ENCODE measurements at regions not wholly inside any gene's neighbourhood (a gene's known extent, or its start where the extent isn't known, plus 50 kb on each side); places are given as distances from the start of the nearest gene placed in this dataset.

DNA sequence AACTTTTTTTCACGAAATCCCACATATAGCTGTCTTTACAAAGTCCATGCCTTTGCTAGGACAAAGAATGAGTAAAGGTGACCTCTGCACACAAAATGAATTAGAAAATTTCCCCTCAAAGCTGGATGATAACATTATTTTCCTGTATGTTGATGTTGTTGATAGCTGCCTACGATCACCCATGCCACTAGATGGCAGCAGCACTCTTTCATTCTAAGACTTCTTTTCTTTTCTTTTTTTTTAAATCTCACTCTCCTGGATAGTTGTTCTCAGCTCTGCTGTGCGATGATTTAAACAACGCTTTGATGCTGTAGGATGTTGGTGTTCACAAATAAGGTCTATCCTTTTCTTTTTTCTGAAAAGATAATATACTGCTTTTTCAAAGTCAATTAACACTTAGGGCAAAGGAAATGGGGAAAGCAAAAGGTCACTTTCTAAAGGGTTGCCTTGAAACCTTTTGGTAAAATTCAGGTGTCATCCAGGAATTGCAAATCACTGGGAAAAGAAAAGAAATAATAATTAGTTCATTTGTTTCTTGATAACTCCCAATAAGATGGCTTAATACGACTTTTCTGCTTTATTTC lies 266.8 kb downstream of the C4orf33 start:
- no peaks in the 10 kb centered on the region for H3K27me3 Mint-ChIP-seq (ENCODE audit: insufficient read depth, unreplicated experiment)
- no TSS peak for BruUV-seq (replicated peaks)
- peaks cover 3% of the 10 kb centered on the region for H3K4me1 Mint-ChIP-seq (ENCODE audit: low read depth, unreplicated experiment)
- Histone ChIP-seq H3K9me3 (no peaks in the 10 kb centered on the region), H3K27me3 (replicated peaks; ENCODE audit: control insufficient read depth, insufficient read depth, low read length) (peaks cover 1% of the 10 kb centered on the region; the same call in 1 of the 2 replicates), H3K4me1 (no peaks in the 10 kb centered on the region), H3K4me3 (ENCODE audit: low read depth, low read length) (no peak overlapping the region), H3K36me3 (ENCODE audit: control insufficient read depth, insufficient read depth, low read length) (no peaks in the 10 kb centered on the region)
- CTCF ChIA-PET: interaction anchor here (0.8 to 2.0 kb wide), 3 partner anchors 10 to 568 kb away, joined by 3 to 14 read pairs (median 3); no protein-coding TSS in a partner anchor
- TF ChIP-seq, protein P1, sequence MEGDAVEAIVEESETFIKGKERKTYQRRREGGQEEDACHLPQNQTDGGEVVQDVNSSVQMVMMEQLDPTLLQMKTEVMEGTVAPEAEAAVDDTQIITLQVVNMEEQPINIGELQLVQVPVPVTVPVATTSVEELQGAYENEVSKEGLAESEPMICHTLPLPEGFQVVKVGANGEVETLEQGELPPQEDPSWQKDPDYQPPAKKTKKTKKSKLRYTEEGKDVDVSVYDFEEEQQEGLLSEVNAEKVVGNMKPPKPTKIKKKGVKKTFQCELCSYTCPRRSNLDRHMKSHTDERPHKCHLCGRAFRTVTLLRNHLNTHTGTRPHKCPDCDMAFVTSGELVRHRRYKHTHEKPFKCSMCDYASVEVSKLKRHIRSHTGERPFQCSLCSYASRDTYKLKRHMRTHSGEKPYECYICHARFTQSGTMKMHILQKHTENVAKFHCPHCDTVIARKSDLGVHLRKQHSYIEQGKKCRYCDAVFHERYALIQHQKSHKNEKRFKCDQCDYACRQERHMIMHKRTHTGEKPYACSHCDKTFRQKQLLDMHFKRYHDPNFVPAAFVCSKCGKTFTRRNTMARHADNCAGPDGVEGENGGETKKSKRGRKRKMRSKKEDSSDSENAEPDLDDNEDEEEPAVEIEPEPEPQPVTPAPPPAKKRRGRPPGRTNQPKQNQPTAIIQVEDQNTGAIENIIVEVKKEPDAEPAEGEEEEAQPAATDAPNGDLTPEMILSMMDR (IDR thresholded peaks at IDR 0.05; ENCODE audit: insufficient read depth in 1 of 2, low read depth in 1 of 2, low read length in 1 of 2, severe bottlenecking in 1 of 2, unreplicated experiment in 1 of 2): peak; percentile 70 to 75
- no peak overlapping the region for H3K4me3 Mint-ChIP-seq (ENCODE audit: unreplicated experiment)
- intact Hi-C loops (cut with micrococcal nuclease; ENCODE audit: unreplicated experiment): loop anchor here (1.0 to 10.0 kb wide), 4 partner anchors 162 to 1446 kb away; no protein-coding TSS in a partner anchor
- no peak overlapping the region for H3K27ac Mint-ChIP-seq (ENCODE audit: unreplicated experiment)
- POLR2A ChIA-PET: no interaction called here
- DNase-seq: peak; percentile 46 to 61
- H3K9me3 Mint-ChIP-seq (ENCODE audit: unreplicated experiment): no peaks in the 10 kb centered on the region
- H3K36me3 Mint-ChIP-seq (ENCODE audit: insufficient read depth, unreplicated experiment): no peaks in the 10 kb centered on the region

DNA sequence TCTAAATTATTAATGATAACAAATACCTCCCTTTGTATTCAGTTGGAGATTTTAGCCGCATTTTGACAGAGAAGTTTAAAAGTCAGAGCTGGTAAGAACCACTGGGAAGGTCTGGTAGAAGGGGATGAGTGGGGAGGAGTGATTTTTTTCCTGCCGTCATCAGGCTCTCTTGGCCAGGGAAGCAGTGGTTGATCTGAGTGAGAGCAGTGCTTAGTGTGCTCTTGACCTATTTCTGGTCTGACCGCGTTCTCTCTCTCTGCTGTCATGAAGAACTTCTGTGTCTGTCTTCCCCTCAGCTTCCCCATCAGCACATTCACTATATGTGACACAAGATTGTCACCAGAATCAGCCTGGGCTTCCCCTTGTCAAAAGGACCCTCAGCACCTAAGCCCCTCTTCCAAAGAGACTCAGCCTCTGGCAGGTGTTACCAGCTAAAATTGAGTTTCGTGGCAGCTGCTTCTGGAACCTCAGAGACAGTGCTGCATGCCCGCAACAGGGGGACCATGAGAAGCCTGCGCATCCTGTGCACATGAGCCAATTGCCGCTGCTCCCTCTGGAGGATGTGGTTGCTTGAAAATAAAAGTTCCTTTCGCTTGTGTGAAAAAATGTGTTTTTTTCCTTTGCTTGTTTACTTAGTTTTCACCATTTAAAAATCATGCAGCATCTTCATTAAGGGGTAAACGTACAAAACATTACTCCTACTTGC lies 268.9 kb downstream of the C4orf33 start:
- H3K9me3 ChIP-seq: no peaks in the 10 kb centered on the region
- H3K9me3 Mint-ChIP-seq (ENCODE audit: unreplicated experiment): no peaks in the 10 kb centered on the region
- H3K4me1 ChIP-seq: no peaks in the 10 kb centered on the region
- H3K27me3 ChIP-seq (replicated peaks; ENCODE audit: control insufficient read depth, insufficient read depth, low read length): peaks cover 1% of the 10 kb centered on the region; the same call in 1 of the 2 replicates
- TF ChIP-seq, protein P1 (IDR thresholded peaks at IDR 0.05; ENCODE audit: insufficient read depth in 1 of 2, low read depth in 1 of 2, low read length in 1 of 2, severe bottlenecking in 1 of 2, unreplicated experiment in 1 of 2): no peak
- no peaks in the 10 kb centered on the region for H3K36me3 ChIP-seq (ENCODE audit: control insufficient read depth, insufficient read depth, low read length)
- no peak overlapping the region for H3K27ac Mint-ChIP-seq (ENCODE audit: unreplicated experiment)
- no peaks in the 10 kb centered on the region for H3K36me3 Mint-ChIP-seq (ENCODE audit: insufficient read depth, unreplicated experiment)
- no TSS peak for BruUV-seq (replicated peaks)
- H3K4me1 Mint-ChIP-seq (ENCODE audit: low read depth, unreplicated experiment): peaks cover 9% of the 10 kb centered on the region
- no peak overlapping the region for H3K4me3 ChIP-seq (ENCODE audit: low read depth, low read length)
- no peak for DNase-seq
- no peak overlapping the region for H3K4me3 Mint-ChIP-seq (ENCODE audit: unreplicated experiment)
- intact Hi-C loops (cut with micrococcal nuclease; ENCODE audit: unreplicated experiment): loop anchor here (10.0 kb wide), 2 partner anchors 160 to 990 kb away; no protein-coding TSS in a partner anchor
- POLR2A ChIA-PET: no interaction called here
- CTCF ChIA-PET: no interaction called here
- peaks cover 5% of the 10 kb centered on the region for H3K27me3 Mint-ChIP-seq (ENCODE audit: insufficient read depth, unreplicated experiment)

DNA sequence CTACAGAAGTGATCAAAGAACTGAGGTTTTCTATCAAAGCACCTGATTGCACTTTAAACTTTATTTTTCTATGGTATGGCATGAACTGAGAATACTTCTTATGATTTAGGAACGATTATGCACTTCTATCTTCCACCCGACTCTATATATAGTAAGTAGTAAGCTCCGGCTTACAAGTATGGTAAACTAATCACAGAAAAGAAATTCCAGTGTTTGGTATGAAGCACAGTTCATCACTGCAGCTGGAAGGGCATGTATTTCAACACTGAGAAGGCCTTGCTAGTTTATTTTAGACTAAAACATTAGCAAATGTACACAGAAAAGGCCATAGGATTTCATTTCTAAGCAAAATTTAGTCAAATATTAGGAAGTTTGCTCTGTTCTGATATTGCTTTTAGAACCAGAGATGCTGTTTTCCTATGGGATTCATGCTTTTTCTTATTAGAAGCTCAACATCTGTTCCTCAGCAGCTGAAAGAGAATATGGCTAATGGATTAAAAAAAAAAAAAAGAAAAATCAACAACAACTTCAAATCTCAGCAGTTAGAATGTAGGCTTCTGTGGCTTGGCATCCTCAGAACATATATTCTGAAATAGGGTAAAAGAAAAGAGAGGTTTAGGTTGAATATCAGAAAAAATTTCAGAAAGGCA lies 273.5 kb downstream of the C4orf33 start:
- TF ChIP-seq, protein P1 (IDR thresholded peaks at IDR 0.05; ENCODE audit: insufficient read depth in 1 of 2, low read depth in 1 of 2, low read length in 1 of 2, severe bottlenecking in 1 of 2, unreplicated experiment in 1 of 2): no peak
- no peak overlapping the region for H3K4me3 Mint-ChIP-seq (ENCODE audit: unreplicated experiment)
- H3K9me3 Mint-ChIP-seq (ENCODE audit: unreplicated experiment): no peaks in the 10 kb centered on the region
- no peaks in the 10 kb centered on the region for H3K4me1 ChIP-seq
- peaks cover 1% of the 10 kb centered on the region; the same call in 1 of the 2 replicates for H3K27me3 ChIP-seq (replicated peaks; ENCODE audit: control insufficient read depth, insufficient read depth, low read length)
- intact Hi-C loops (cut with micrococcal nuclease; ENCODE audit: unreplicated experiment): loop anchor here (10.0 kb wide), 2 partner anchors 155 to 985 kb away; no protein-coding TSS in a partner anchor
- no peaks in the 10 kb centered on the region for H3K36me3 Mint-ChIP-seq (ENCODE audit: insufficient read depth, unreplicated experiment)
- H3K9me3 ChIP-seq: no peaks in the 10 kb centered on the region
- ChIA-PET CTCF (no interaction called here), POLR2A (no interaction called here)
- H3K36me3 ChIP-seq (ENCODE audit: control insufficient read depth, insufficient read depth, low read length): no peaks in the 10 kb centered on the region
- H3K27me3 Mint-ChIP-seq (ENCODE audit: insufficient read depth, unreplicated experiment): peaks cover 12% of the 10 kb centered on the region
- no peak for DNase-seq
- peaks cover 9% of the 10 kb centered on the region for H3K4me1 Mint-ChIP-seq (ENCODE audit: low read depth, unreplicated experiment)
- BruUV-seq (replicated peaks): no TSS peak
- no peak overlapping the region for H3K27ac Mint-ChIP-seq (ENCODE audit: unreplicated experiment)
- H3K4me3 ChIP-seq (ENCODE audit: low read depth, low read length): no peak overlapping the region

All from Caco-2 (cell line).